Peyer's patch (tissue), 4 donors: ENCODE measurements at regions not wholly inside any gene's neighbourhood (a gene's known extent, or its start where the extent isn't known, plus 50 kb on each side); places are given as distances from the start of the nearest gene placed in this dataset.

Source experiments
- POLR2A ChIP-seq, 2 donors: fragments of 450-650 bp; IDR thresholded peaks; one replicate each; pipeline ENCODE4 v1.5.1; 2017; ENCODE audit warnings: antibody characterized with exemption in 2 of 2, mild to moderate bottlenecking in 2 of 2, moderate library complexity in 2 of 2
- TF ChIP-seq, protein P1 (sequence below), 6 experiments: fragments of 450-650 bp in 4 of 6; fragments of 200-600 bp in 2 of 6; sonication (generic) in 1 of 6; IDR thresholded peaks; one replicate each; pipeline ENCODE4 v1.5.1; 2017 to 2019; ENCODE audit warnings: antibody characterized with exemption in 6 of 6, mild to moderate bottlenecking in 3 of 6, moderate library complexity in 1 of 6

DNA sequence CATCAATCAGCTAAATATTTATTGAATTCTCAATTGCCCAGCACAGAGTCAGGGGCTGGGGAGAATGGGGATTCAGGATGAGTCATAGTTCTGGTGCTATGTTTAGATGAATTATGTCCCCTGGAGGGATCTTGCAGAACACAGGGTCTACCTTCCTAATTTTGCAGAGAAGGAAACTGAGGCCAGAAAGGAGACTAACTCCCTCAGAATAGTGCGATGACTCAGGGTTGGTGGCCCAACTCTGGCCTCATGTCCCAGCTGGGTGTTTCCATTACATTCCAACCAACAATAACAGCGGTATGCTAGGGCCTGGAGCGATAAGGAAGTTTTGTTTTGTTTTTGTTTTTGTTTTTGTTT is 270.9 kb downstream of the TLE3 start:
- no peak for TF ChIP-seq POLR2A (IDR thresholded peaks at IDR 0.05)
- TF ChIP-seq, protein P1, sequence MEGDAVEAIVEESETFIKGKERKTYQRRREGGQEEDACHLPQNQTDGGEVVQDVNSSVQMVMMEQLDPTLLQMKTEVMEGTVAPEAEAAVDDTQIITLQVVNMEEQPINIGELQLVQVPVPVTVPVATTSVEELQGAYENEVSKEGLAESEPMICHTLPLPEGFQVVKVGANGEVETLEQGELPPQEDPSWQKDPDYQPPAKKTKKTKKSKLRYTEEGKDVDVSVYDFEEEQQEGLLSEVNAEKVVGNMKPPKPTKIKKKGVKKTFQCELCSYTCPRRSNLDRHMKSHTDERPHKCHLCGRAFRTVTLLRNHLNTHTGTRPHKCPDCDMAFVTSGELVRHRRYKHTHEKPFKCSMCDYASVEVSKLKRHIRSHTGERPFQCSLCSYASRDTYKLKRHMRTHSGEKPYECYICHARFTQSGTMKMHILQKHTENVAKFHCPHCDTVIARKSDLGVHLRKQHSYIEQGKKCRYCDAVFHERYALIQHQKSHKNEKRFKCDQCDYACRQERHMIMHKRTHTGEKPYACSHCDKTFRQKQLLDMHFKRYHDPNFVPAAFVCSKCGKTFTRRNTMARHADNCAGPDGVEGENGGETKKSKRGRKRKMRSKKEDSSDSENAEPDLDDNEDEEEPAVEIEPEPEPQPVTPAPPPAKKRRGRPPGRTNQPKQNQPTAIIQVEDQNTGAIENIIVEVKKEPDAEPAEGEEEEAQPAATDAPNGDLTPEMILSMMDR (IDR thresholded peaks at IDR 0.05) = no peak
